Hematopoietic multipotent progenitor cell (in vitro differentiated cells): ENCODE measurements at regions not wholly inside any gene's neighbourhood (a gene's known extent, or its start where the extent isn't known, plus 50 kb on each side); places are given as distances from the start of the nearest gene placed in this dataset.

Source experiments
- DNase-seq, 3 donors: peaks; one replicate each; pipeline ENCODE4 v3.0.0-alpha.2; 2011 to 2015; ENCODE audit warnings: low read depth in 2 of 3, low spot score in 2 of 3

DNA sequence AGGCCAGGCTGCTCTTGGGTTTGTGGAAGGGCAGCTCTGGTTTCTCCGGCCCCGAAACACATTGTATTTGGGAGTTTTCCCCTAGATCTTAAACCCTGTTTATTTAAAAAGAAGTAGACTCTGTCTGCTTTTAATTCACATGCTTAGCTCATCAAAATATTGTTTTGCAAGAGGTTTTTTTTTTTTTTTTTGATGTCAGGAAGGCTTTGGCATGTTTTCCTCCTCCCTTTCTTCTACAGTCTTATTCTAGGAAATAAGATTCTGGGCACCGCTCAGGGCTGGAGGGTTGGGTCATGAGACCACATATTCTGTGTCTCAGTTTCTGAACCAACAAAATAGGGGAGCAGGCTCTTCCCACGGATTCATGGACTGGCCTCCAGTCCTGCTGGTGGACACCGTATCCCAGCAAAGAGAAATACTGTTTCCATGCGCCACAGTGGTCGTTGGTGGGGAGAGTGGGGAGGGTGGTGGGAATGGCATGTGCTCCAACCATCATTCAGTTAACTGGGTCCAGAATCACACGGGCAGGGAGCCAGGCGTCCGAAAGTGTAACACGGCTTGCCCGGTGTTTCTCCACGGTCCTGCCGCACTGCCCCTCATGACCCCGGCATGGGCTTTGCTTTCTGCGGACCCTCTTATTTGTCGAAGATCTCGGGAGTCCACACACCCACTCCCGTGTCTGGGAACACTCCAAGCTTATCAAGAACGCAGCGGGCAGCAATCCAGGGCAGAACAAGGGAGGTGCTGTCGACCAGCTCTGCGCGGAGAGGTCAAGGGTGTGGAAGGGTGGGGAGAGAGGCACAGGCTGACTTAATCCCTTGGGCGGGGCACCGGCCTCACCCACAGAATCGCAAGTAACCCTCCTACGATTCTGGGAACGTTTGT, 176.7 kb downstream of the GLI2 start:
- no peak for DNase-seq

DNA sequence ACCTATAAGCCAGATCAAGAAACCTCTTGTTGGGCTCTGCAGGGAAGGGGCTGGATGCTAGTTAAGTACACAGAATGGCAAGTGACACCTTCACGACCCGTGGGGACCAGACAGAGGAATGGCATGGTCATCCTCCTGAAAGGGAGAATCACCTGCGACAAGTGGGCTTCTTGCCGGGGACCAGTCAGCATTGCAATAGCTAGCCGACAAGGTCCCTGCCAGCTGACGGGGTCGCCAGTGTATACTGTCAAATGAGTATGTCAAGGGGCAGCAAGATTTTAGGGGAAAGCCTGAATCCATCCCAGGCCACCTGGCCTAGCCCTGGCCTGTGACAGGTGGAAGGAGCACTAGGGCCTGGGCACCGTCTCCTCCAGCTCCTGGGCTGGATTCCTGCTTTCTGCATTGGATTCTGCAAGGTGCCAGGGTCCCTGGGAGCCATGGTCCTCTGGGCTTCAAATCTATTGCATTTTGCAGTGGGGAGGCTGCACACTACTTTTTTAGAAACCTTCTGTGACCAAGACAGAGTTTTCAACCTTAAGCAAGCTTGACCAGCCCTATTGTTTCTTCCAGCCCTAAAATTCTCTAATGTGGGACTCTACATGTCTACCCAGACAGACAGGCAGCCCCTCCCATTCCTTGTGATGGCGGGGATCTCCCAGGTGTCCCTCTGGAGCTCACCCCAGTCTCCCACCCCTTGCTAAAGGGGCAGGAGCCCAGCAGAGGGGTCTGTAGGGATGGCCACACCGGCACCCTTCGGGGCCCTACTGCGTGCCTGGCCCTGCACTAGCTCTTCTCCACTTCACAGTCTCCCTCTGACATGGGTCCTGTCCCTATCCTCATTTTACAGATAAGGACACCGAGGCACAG, 178.5 kb downstream of the GLI2 start:
- DNase-seq, result no peak

DNA sequence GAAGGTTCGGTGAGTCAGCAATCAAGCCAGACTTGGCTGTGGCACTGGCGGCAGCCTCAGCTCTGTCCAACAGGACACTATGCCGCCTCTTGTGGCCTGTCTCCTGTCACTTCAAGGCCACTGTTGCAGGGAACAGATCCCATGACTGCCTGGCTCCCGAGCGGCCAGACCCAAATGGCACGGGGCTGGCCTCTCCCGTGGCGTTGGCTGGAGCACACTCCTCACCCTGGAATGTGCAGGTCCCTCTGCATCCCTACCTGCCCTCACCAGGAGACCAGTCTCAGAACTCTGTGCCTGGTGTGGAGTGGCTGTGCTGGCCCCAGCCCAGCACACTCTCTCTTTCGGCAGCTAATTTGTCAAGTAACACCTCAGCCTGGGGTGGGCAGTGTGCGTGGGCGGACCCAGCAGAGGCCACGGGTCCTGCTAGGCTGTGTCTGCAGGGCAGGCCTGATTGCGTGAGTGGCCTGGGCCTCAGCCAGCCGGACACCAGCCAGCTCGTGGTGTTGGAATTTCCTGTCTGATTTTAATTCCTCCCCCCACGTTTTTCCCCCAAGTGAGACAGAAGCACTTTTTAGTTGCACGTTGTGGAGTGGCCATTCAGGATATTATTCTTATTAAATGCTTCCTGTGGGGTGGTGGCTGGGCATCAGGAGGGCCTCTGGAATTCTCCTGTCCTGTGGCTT, 179.3 kb downstream of the GLI2 start:
- DNase-seq, result no peak

DNA sequence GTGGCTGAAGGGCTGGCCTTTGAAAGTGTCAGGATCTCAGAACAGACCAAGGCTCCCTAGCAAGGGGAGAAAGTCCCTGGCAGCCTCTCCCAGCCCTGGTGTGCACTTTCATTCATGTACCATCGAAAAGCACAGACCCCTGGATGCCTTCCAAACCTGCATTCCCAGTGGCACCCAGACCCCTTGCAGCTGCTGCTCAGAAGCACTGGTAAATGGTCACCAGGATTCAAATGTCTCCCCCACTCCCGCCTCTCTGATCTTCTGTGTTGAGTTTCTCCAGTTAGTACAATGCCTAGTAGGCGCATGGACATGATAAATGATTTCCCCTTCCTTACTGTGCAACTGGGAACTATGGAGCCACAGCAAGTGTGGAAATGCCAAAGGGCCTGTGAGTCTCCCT, 180.0 kb downstream of the GLI2 start:
- DNase-seq, result no peak

DNA sequence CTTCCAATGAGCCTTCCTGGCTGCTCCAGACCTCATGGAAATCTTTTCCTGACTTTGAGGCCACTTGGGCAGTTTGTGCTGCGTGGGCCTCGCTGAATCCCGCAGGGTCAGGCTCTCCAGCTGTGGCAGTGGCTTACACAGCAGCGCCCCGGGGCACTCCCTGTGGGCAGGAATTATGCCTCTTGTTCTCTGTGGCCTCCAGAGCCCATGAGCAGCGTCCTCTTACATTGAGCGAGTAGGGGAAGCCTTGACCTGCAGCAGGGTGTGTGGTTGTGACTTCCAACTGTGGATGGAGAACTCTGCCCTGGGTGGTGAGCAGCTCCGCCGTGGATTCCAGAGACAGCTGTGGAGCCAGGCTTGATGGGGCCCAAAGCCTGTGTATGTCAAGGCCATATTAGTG, 180.8 kb downstream of the GLI2 start:
- no peak for DNase-seq

DNA sequence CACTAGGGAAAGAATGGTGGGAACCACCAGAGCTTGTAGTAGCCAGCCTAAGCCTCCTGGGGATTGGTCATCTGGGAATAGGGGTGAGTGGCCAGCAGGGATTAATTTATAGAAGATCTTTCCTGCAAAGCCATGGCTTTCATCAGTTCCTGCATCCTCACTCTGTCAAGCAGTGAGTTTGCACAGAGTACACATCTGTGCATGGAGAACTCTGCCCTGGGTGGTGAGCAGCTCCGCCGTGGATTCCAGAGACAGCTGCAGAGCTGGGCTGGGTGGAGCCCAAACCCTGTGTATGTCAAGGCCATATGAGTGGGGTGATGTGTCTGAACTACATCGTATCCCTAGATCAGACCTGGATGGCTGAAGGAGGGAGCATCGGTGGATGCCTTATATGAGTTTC, 182.2 kb downstream of the GLI2 start:
- no peak for DNase-seq

DNA sequence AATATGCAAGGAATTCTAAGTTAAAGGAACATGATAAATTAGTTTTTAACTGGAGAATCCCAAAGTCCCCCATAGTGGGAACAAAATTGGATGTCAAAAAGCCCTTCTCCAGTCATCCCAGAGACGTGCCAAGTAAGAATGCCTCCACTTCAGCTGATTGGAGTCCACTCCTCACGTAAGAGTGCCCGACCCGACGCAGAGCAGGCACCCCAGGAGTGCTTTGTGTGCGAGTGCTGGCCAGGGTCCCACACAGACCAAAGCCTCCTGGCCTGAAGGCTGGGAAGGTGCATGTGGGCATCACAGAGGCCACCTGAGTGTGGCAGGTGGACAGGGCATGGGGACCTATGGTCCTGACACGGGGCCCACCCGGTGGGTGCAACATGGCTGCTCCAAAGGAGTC, 183.5 kb downstream of the GLI2 start:
- DNase-seq, result no peak

DNA sequence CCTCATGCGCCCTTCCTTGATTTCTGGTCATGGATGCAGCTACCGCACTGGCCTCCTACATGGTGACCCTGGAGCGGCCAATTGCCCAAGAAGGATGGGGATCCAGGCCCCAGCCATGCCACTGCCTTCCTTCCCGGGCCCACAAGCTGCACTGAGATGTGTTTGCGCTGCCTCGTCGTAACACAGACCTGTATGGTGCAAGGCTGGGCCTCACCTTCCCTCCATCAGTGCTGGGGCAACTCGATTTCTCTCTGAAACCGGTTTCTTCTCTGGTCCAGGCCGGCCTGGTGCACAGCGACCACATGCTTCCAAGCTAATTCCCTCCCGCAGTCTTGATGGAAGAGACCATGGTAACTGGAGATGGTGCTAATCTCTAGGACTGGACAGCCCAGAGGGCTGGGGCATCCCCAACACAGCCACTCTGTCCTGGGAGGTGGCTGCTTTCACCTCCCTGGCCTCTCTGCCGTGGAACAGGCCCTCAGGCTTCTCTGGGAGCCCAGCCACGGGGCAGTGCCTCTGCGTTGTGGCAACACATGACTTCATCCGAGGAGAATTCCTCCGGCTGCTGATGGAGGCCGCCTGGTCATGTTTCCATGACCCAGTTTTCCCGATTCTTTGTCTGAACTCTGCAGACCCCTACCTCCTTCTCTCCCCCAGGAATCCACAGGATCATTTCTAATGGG, 184.2 kb downstream of the GLI2 start:
- DNase-seq, result no peak

DNA sequence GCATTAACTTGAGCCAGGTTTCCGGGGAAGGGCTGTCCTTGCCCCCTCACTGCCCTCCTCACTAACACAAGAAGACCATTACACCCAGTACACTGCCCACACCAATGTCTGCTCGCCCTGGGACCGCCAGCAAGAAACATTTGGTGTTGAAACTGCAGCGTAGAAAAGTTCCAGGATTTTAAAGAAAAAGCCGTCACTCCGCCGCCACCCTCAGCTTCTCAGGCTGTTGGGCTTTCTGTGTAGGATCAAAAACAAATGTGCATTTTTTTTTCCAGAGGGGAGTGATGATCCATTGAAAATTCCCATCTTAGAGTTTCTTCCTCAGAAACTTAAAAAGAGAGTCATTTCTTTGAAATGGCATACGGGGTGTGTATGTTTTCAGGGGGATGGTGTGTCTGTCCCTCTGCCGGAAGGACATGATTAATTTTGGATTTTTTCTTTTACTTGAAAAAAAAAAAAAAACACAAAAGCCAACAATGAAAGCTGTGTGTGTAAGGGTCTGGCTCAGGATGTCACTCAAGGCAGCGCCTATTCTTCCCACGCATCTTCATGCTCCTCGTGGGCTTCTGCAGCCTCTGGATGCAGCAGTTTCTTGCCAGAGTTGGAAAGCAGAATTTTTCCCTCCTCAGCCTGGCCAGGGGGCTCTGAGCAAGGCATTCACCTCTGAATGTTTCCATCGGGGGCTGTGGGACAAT, 184.9 kb downstream of the GLI2 start:
- DNase-seq, result no peak

DNA sequence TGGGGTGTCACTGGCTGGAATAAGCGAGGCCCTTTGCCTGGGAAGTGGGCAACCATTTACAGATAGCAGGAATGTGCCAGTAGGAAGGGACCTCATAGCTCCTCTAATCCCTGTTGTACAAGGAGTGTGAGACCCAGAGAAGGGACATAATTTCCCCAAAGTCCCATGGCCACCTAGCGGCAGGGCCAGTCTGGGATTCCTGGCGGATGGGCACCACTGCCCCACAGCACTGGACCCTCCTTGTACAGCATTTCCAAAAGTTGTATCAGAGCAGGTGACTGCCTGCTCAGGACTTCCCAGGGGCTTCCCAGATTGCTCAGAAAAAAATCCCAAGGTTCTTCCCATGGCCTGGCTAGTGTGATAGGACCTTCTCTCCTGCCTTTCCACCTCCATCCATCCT, 185.8 kb downstream of the GLI2 start:
- no peak for DNase-seq

DNA sequence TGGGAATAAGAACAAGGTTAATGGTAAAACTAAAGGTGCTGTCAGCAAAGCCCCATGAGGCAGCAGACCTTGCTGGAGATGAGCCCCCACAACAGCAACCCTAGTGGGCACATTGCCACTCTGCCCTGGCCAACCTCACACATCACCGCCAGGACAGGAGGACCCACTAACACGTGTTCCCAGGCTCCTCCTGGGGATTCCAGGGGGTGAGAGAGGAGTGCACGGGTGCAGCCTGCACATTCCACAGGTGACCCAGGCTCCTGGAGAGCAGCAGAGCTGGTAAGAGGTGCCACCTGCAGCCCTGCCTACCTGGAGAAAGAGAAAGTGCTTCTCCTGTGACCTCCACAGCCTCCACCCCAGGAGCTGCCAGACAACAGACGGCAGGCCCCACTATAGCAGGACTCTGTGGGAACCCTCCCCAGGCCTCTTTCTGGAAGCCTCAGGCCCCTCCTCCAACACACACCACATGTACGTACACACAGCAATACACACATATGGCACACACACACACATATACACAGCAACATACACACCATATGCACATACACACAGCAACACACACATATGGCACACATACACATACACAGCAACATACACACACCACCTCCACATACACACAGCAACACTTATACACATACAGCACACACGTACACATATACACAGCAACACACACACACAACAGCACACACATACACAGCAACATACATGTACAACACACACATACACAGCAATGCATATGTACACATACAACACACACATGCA, 187.1 kb downstream of the GLI2 start:
- DNase-seq, result no peak

DNA sequence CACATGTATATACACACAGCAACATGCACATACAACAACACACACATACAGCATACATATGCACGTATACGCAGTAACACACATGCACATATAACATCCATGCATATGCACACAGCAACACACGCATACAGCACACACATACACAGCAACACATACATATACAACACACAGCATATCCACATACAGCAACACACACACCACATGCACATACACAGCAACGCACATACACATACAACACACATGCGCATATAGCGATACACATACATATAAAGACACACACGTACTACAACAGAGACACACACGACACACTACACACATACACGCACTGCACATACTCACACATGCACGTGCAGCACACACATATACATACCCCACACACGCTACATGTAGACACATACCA, 187.8 kb downstream of the GLI2 start:
- no peak for DNase-seq

DNA sequence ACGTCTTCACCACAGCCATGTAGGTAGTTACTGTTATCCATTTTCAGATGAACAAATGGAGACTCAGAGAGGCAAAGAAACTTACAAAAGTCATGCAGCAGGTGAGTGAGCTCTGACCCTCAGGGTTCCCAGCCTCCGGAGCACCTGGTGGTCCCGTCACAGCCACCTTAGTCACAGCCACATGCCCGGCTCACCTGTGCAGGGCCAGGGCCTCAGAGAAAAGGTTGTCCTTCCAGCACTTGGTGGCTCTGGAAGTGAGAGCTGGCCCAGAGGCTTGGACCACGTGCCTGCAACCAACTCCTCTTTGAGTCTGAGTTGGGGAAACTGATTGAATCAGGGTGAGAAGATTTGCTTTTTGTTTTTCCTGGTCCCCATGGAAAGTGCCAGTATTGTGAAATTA, 189.3 kb downstream of the GLI2 start:
- no peak for DNase-seq

DNA sequence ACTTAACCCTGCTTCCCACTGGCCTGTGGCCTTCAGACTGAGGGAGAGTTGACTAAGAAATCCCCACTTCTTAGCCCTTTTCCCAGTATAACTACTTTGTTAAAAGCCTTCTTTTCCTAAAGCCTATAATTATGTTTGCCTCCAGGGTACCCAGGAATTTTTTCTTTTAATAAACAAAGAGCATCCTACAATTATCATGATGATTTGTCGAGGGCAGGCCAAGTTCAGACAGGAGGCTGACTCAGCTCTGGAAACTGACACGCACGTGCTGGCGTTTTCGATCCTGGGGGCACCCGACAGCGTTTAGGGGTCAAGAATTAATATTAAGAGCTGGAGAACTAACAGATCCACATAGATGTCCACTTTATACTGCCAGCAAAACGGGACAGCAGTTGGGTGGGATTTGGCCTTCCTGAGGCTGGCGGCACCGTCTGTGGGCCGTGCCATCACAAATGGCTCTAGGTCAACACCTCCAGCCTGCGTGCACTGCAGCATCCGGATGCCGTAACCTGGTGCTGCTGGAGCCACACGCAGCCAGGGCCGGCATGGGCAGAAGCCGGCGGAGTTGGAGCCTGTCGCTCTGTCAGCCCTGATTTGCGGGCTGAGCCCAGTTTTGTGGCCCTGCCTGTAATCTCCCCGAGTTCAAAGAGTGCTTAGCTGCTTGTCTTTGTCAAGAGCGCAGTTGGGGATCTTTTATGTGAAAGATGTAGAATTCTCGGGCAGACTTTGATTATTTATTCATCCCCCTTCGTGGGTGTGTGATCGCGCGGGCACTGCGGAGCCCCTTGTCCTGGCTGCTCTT, 191.0 kb downstream of the GLI2 start:
- no peak for DNase-seq

DNA sequence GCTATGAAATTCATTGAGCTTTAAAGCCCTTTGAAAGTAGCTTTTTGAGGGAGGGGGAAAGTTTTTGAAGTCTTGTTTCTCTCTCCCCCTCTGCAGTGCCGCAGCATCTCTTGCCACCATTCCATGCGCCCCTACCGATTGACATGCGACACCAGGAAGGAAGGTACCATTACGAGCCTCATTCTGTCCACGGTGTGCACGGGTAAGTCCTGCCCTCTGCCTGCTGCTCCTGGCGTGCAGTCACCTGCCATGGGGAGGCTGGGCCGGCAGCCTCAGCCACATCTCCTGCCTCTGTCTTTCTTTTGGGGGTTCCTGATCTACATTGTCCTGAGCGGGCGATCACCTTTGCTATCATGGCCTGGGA, 191.6 kb downstream of the GLI2 start:
- DNase-seq, result no peak

DNA sequence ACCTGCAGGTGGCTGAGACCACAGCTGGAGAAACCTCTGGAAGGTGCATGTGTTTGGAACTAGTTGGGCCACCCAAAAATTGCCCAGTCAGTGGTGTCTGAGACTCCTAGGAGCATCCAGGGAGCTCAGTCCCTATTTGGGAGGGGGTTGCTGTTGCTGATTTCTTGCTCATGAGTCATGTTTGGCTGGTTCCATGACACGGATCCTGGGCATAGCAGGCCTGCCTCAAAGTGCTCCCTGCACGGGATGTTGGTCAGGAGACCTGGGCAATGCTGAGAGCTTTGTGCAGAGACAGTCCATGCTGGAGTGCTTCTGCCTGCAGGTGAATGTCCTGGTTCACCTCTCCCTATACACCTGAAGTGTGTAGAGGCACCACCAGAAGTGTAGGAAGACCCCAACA, 194.2 kb downstream of the GLI2 start:
- DNase-seq, result no peak

DNA sequence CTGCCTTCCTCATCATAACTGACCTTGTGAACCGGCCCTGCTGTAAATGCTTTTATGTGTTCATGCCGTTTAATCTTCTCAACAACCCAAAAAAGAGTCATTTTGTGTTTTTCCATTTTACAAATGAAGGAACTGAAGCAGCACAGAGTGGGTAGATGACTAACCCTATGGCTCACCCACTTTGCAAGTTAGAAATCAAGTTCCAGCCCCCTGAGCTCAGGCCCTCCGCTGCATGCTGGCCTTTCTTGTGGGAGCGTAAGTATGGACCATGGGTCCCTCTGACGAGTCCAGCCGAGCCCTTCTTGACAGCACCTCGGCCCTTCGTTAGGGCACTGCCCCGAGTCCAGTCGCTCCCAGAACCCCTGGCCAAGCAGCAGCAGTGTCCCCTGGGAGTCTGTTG, 194.6 kb downstream of the GLI2 start:
- no peak for DNase-seq

DNA sequence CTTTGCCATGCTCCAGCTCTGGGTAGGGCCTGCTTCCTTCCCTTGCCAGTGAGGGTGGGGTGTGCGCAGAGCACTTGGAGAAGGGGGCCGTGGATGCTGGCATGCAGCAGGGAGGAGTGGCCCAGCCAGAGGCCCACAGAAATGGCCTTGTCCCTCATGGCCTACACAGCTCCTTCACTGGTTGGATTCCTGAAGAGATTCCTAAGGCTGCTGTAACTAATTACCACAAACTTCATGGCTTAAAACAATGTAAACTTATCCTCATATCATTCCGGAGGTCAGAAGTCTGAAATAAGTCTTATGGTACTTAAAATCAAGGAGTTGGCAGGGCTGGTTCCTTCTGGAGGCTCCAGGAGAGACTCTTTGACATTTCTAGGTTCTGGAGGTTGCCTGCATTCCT, 195.2 kb downstream of the GLI2 start:
- no peak for DNase-seq

DNA sequence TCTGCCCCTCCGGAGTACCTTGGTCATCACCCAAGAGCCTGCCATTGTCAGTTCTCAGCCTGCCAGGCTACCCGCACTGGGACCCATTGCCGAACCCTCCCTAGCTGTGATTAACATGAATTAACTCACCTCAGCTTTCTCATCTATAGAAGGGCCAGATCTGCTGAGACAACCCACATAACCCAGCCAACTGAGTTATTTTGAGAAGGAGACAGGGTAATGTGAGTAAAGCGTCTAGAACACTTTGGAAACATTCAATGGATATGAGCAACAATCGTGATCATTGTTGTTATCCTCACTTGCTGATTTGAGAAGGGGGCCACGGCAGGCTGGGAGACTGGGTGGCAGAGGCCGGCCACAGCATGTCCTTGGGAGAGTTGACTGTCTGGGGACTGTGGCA, 196.8 kb downstream of the GLI2 start:
- no peak for DNase-seq
